ENCODE measurements at regions not wholly inside any gene's neighbourhood (a gene's known extent, or its start where the extent isn't known, plus 50 kb on each side); places are given as distances from the start of the nearest gene placed in this dataset.

GRCh38 chr2:122764014-122764413, 1008.6 kb downstream of the TSN start:
- H3K9me3 ChIP-seq (ENCODE audit: control insufficient read depth in 2 of 2, insufficient read depth in 1 of 2, low read length in 1 of 2), result no peaks in the 10 kb centered on the region
- no peaks in the 10 kb centered on the region for H3K36me3 ChIP-seq (ENCODE audit: control insufficient read depth in 2 of 2, insufficient read depth in 2 of 2, low read length in 1 of 2)
- no peak overlapping the region for H3K27ac ChIP-seq (ENCODE audit: low read depth in 1 of 2, low read length in 1 of 2)
- H3K4me3 ChIP-seq (ENCODE audit: low read length in 2 of 2), result no peak overlapping the region
- DNase-seq (ENCODE audit: low read depth in 6 of 9, low spot score in 9 of 9), result no peak
- H3K4me1 ChIP-seq (ENCODE audit: control insufficient read depth in 2 of 2, insufficient read depth in 2 of 2, low read length in 2 of 2), result no peaks in the 10 kb centered on the region
- 82% methylated on average over 3 of the region's 3 CpGs for WGBS
- no peaks in the 10 kb centered on the region for H3K27me3 ChIP-seq (ENCODE audit: control insufficient read depth in 2 of 2, insufficient read depth in 1 of 2, low read length in 1 of 2)

- Histone ChIP-seq H3K4me1 (ENCODE audit: control insufficient read depth in 2 of 2, insufficient read depth in 2 of 2, low read length in 2 of 2) (no peaks in the 10 kb centered on the region), H3K9me3 (ENCODE audit: control insufficient read depth in 2 of 2, insufficient read depth in 1 of 2, low read length in 1 of 2) (no peaks in the 10 kb centered on the region), H3K36me3 (ENCODE audit: control insufficient read depth in 2 of 2, insufficient read depth in 2 of 2, low read length in 1 of 2) (no peaks in the 10 kb centered on the region), H3K27ac (ENCODE audit: low read depth in 1 of 2, low read length in 1 of 2) (no peak overlapping the region), H3K27me3 (ENCODE audit: control insufficient read depth in 2 of 2, insufficient read depth in 1 of 2, low read length in 1 of 2) (no peaks in the 10 kb centered on the region), H3K4me3 (ENCODE audit: low read length in 2 of 2) (no peak overlapping the region)
- DNase-seq (ENCODE audit: low read depth in 6 of 9, low spot score in 9 of 9), result no peak
- WGBS, result 95% methylated on average over 1 of the region's 1 CpG
Measured at GRCh38 chr2:122780251-122780650, 1024.8 kb downstream of the TSN start.

GRCh38 chr2:122794100-122794499, 1038.6 kb downstream of the TSN start:
- Histone ChIP-seq H3K9me3 (ENCODE audit: control insufficient read depth in 2 of 2, insufficient read depth in 1 of 2, low read length in 1 of 2) (no peaks in the 10 kb centered on the region), H3K27me3 (ENCODE audit: control insufficient read depth in 2 of 2, insufficient read depth in 1 of 2, low read length in 1 of 2) (no peaks in the 10 kb centered on the region), H3K36me3 (ENCODE audit: control insufficient read depth in 2 of 2, insufficient read depth in 2 of 2, low read length in 1 of 2) (no peaks in the 10 kb centered on the region), H3K4me1 (ENCODE audit: control insufficient read depth in 2 of 2, insufficient read depth in 2 of 2, low read length in 2 of 2) (no peaks in the 10 kb centered on the region), H3K4me3 (ENCODE audit: low read length in 2 of 2) (no peak overlapping the region), H3K27ac (ENCODE audit: low read depth in 1 of 2, low read length in 1 of 2) (no peak overlapping the region)
- DNase-seq (ENCODE audit: low read depth in 6 of 9, low spot score in 9 of 9), result no peak
- WGBS, result 95% methylated on average over 2 of the region's 2 CpGs

- no peaks in the 10 kb centered on the region for H3K9me3 ChIP-seq (ENCODE audit: control insufficient read depth in 2 of 2, insufficient read depth in 1 of 2, low read length in 1 of 2)
- no peak overlapping the region for H3K27ac ChIP-seq (ENCODE audit: low read depth in 1 of 2, low read length in 1 of 2)
- H3K27me3 ChIP-seq (ENCODE audit: control insufficient read depth in 2 of 2, insufficient read depth in 1 of 2, low read length in 1 of 2), result no peaks in the 10 kb centered on the region
- no peaks in the 10 kb centered on the region for H3K4me1 ChIP-seq (ENCODE audit: control insufficient read depth in 2 of 2, insufficient read depth in 2 of 2, low read length in 2 of 2)
- H3K4me3 ChIP-seq (ENCODE audit: low read length in 2 of 2), result no peak overlapping the region
- no peaks in the 10 kb centered on the region for H3K36me3 ChIP-seq (ENCODE audit: control insufficient read depth in 2 of 2, insufficient read depth in 2 of 2, low read length in 1 of 2)
- DNase-seq (ENCODE audit: low read depth in 6 of 9, low spot score in 9 of 9), result no peak
- 70% methylated on average over 5 of the region's 5 CpGs for WGBS
Measured at GRCh38 chr2:122795763-122796162, 1040.3 kb downstream of the TSN start.

GRCh38 chr2:122799391-122799790, 1043.9 kb downstream of the TSN start:
- H3K36me3 ChIP-seq (ENCODE audit: control insufficient read depth in 2 of 2, insufficient read depth in 2 of 2, low read length in 1 of 2), result no peaks in the 10 kb centered on the region
- no peaks in the 10 kb centered on the region for H3K4me1 ChIP-seq (ENCODE audit: control insufficient read depth in 2 of 2, insufficient read depth in 2 of 2, low read length in 2 of 2)
- no peak overlapping the region for H3K4me3 ChIP-seq (ENCODE audit: low read length in 2 of 2)
- no peaks in the 10 kb centered on the region for H3K27me3 ChIP-seq (ENCODE audit: control insufficient read depth in 2 of 2, insufficient read depth in 1 of 2, low read length in 1 of 2)
- no peak overlapping the region for H3K27ac ChIP-seq (ENCODE audit: low read depth in 1 of 2, low read length in 1 of 2)
- no peak for DNase-seq (ENCODE audit: low read depth in 6 of 9, low spot score in 9 of 9)
- H3K9me3 ChIP-seq (ENCODE audit: control insufficient read depth in 2 of 2, insufficient read depth in 1 of 2, low read length in 1 of 2), result no peaks in the 10 kb centered on the region

GRCh38 chr2:122800781-122801180, 1045.3 kb downstream of the TSN start:
- DNase-seq (ENCODE audit: low read depth in 6 of 9, low spot score in 9 of 9), result no peak
- no peaks in the 10 kb centered on the region for H3K27me3 ChIP-seq (ENCODE audit: control insufficient read depth in 2 of 2, insufficient read depth in 1 of 2, low read length in 1 of 2)
- no peaks in the 10 kb centered on the region for H3K4me1 ChIP-seq (ENCODE audit: control insufficient read depth in 2 of 2, insufficient read depth in 2 of 2, low read length in 2 of 2)
- no peaks in the 10 kb centered on the region for H3K9me3 ChIP-seq (ENCODE audit: control insufficient read depth in 2 of 2, insufficient read depth in 1 of 2, low read length in 1 of 2)
- no peaks in the 10 kb centered on the region for H3K36me3 ChIP-seq (ENCODE audit: control insufficient read depth in 2 of 2, insufficient read depth in 2 of 2, low read length in 1 of 2)
- H3K27ac ChIP-seq (ENCODE audit: low read depth in 1 of 2, low read length in 1 of 2), result no peak overlapping the region
- H3K4me3 ChIP-seq (ENCODE audit: low read length in 2 of 2), result no peak overlapping the region
- WGBS, result 90% methylated on average over 1 of the region's 1 CpG

GRCh38 chr2:122804494-122804893, 1049.0 kb downstream of the TSN start:
- DNase-seq (ENCODE audit: low read depth in 6 of 9, low spot score in 9 of 9), result no peak
- Histone ChIP-seq H3K4me1 (ENCODE audit: control insufficient read depth in 2 of 2, insufficient read depth in 2 of 2, low read length in 2 of 2) (no peaks in the 10 kb centered on the region), H3K27me3 (ENCODE audit: control insufficient read depth in 2 of 2, insufficient read depth in 1 of 2, low read length in 1 of 2) (no peaks in the 10 kb centered on the region), H3K4me3 (ENCODE audit: low read length in 2 of 2) (no peak overlapping the region), H3K27ac (ENCODE audit: low read depth in 1 of 2, low read length in 1 of 2) (no peak overlapping the region), H3K9me3 (ENCODE audit: control insufficient read depth in 2 of 2, insufficient read depth in 1 of 2, low read length in 1 of 2) (peaks cover 0 to 3% of the 10 kb centered on the region in 2 donors), H3K36me3 (ENCODE audit: control insufficient read depth in 2 of 2, insufficient read depth in 2 of 2, low read length in 1 of 2) (no peaks in the 10 kb centered on the region)
- WGBS, result 95% methylated on average over 4 of the region's 4 CpGs

GRCh38 chr2:122805346-122805745, 1049.9 kb downstream of the TSN start:
- H3K27me3 ChIP-seq (ENCODE audit: control insufficient read depth in 2 of 2, insufficient read depth in 1 of 2, low read length in 1 of 2), result no peaks in the 10 kb centered on the region
- no peaks in the 10 kb centered on the region for H3K36me3 ChIP-seq (ENCODE audit: control insufficient read depth in 2 of 2, insufficient read depth in 2 of 2, low read length in 1 of 2)
- 97% methylated on average over 3 of the region's 3 CpGs for WGBS
- H3K4me3 ChIP-seq (ENCODE audit: low read length in 2 of 2), result no peak overlapping the region
- no peak for DNase-seq (ENCODE audit: low read depth in 6 of 9, low spot score in 9 of 9)
- H3K27ac ChIP-seq (ENCODE audit: low read depth in 1 of 2, low read length in 1 of 2), result no peak overlapping the region
- peaks cover 0 to 3% of the 10 kb centered on the region in 2 donors for H3K9me3 ChIP-seq (ENCODE audit: control insufficient read depth in 2 of 2, insufficient read depth in 1 of 2, low read length in 1 of 2)
- no peaks in the 10 kb centered on the region for H3K4me1 ChIP-seq (ENCODE audit: control insufficient read depth in 2 of 2, insufficient read depth in 2 of 2, low read length in 2 of 2)

- 97% methylated on average over 4 of the region's 4 CpGs for WGBS
- Histone ChIP-seq H3K27ac (ENCODE audit: low read depth in 1 of 2, low read length in 1 of 2) (no peak overlapping the region), H3K36me3 (ENCODE audit: control insufficient read depth in 2 of 2, insufficient read depth in 2 of 2, low read length in 1 of 2) (no peaks in the 10 kb centered on the region), H3K27me3 (ENCODE audit: control insufficient read depth in 2 of 2, insufficient read depth in 1 of 2, low read length in 1 of 2) (no peaks in the 10 kb centered on the region), H3K4me3 (ENCODE audit: low read length in 2 of 2) (no peak overlapping the region), H3K4me1 (ENCODE audit: control insufficient read depth in 2 of 2, insufficient read depth in 2 of 2, low read length in 2 of 2) (no peaks in the 10 kb centered on the region), H3K9me3 (ENCODE audit: control insufficient read depth in 2 of 2, insufficient read depth in 1 of 2, low read length in 1 of 2) (peaks cover 0 to 3% of the 10 kb centered on the region in 2 donors)
- no peak for DNase-seq (ENCODE audit: low read depth in 6 of 9, low spot score in 9 of 9)
Measured at GRCh38 chr2:122808286-122808969, 1053.0 kb downstream of the TSN start.
